ENCODE measurements at regions not wholly inside any gene's neighbourhood (a gene's known extent, or its start where the extent isn't known, plus 50 kb on each side); places are given as distances from the start of the nearest gene placed in this dataset.
"Not testable (repeated sequence)": the region's sequence is repeated elsewhere in the genome, so short reads cannot be mapped to it uniquely, and the experiment has no call there.

- H3K36me3 ChIP-seq; H3K27ac ChIP-seq; H3K27me3 ChIP-seq; DNase-seq; H3K4me3 ChIP-seq; H3K4me1 ChIP-seq (ENCODE audit: insufficient read depth); H3K9me3 ChIP-seq; intact Hi-C loops (cut with DNase I): not testable (repeated sequence)
- 32 to 44% (median 41%) methylated on average over 6 of the region's 6 CpGs for WGBS, 3 donors
Observed at GRCh38 chr15:44849701-44850403, 106.6 kb upstream of the TERB2 start.

- H3K4me1 ChIP-seq (ENCODE audit: insufficient read depth); H3K9me3 ChIP-seq; H3K27me3 ChIP-seq; H3K4me3 ChIP-seq; H3K36me3 ChIP-seq; H3K27ac ChIP-seq; intact Hi-C loops (cut with DNase I): not testable (repeated sequence)
- WGBS, 3 donors = 46 to 51% (median 47%) methylated on average over 4 of the region's 4 CpGs
- DNase-seq = peak in 3 of 5 donors; percentile 12 to 38 (median 27)
Observed at GRCh38 chr15:44853304-44853950, 103.1 kb upstream of the TERB2 start.

GRCh38 chr15:44854696-44855095 is 101.8 kb upstream of the TERB2 start:
- H3K27me3 ChIP-seq; DNase-seq; H3K9me3 ChIP-seq; H3K4me1 ChIP-seq (ENCODE audit: insufficient read depth); H3K4me3 ChIP-seq; H3K27ac ChIP-seq; intact Hi-C loops (cut with DNase I); H3K36me3 ChIP-seq: not testable (repeated sequence)
- WGBS, 3 donors = 66 to 79% (median 79%) methylated on average over 4 of the region's 4 CpGs

GRCh38 chr15:44856284-44856683 is 100.2 kb upstream of the TERB2 start:
- H3K27ac ChIP-seq; intact Hi-C loops (cut with DNase I); H3K27me3 ChIP-seq; H3K9me3 ChIP-seq; H3K4me1 ChIP-seq (ENCODE audit: insufficient read depth); H3K4me3 ChIP-seq; H3K36me3 ChIP-seq; DNase-seq: not testable (repeated sequence)
- 59 to 72% (median 70%) methylated on average over 2 to 3 of the region's 3 CpGs for WGBS, 3 donors

GRCh38 chr15:44857164-44857710 is 99.2 kb upstream of the TERB2 start:
- H3K27ac ChIP-seq; H3K9me3 ChIP-seq; H3K27me3 ChIP-seq; intact Hi-C loops (cut with DNase I); DNase-seq; H3K36me3 ChIP-seq; H3K4me3 ChIP-seq; H3K4me1 ChIP-seq (ENCODE audit: insufficient read depth): not testable (repeated sequence)
- WGBS, 3 donors = 96 to 100% methylated on average over 1 to 3 of the region's 3 CpGs; no CpG with 5 or more reads in 1 of the 3 donors

GRCh38 chr15:44859088-44859487 is 97.4 kb upstream of the TERB2 start:
- H3K27ac ChIP-seq; intact Hi-C loops (cut with DNase I); H3K4me3 ChIP-seq; H3K9me3 ChIP-seq; H3K36me3 ChIP-seq; H3K27me3 ChIP-seq; H3K4me1 ChIP-seq (ENCODE audit: insufficient read depth); DNase-seq: not testable (repeated sequence)
- 86 to 91% (median 89%) methylated on average over 2 of the region's 2 CpGs for WGBS, 3 donors

- H3K4me1 ChIP-seq (ENCODE audit: insufficient read depth); DNase-seq; intact Hi-C loops (cut with DNase I); H3K9me3 ChIP-seq; H3K36me3 ChIP-seq; H3K27ac ChIP-seq; H3K4me3 ChIP-seq; H3K27me3 ChIP-seq: not testable (repeated sequence)
- WGBS, 3 donors = 76 to 86% (median 82%) methylated on average over 2 of the region's 2 CpGs
Observed at GRCh38 chr15:44860168-44860567, 96.3 kb upstream of the TERB2 start.

GRCh38 chr15:44861439-44861910 is 95.0 kb upstream of the TERB2 start:
- WGBS, 3 donors = 91 to 95% (median 92%) methylated on average over 14 of the region's 14 CpGs
- no peak overlapping the region for H3K27ac ChIP-seq

More at GRCh38 chr15:44861439-44861910, 95.0 kb upstream of the TERB2 start:
- no peak for DNase-seq
- Histone ChIP-seq H3K4me3 (no peak overlapping the region), H3K9me3 (peaks cover 0 to 3% of the 10 kb centered on the region in 2 donors), H3K4me1 (ENCODE audit: insufficient read depth) (no peaks in the 10 kb centered on the region), H3K36me3 (no peaks in the 10 kb centered on the region), H3K27me3 (no peaks in the 10 kb centered on the region)
- intact Hi-C loops (cut with DNase I) = no loop called here
- TF ChIP-seq CTCF (IDR thresholded peaks at IDR 0.05) (no peak), POLR2A (IDR thresholded peaks at IDR 0.05) (no peak), EP300 (IDR thresholded peaks at IDR 0.05) (no peak)
